PC-3 (cell line): ENCODE measurements at regions not wholly inside any gene's neighbourhood (a gene's known extent, or its start where the extent isn't known, plus 50 kb on each side); places are given as distances from the start of the nearest gene placed in this dataset.

Experiments used
- EZH2 ChIP-seq: fragments of 300-600 bp; sonication (generic); IDR thresholded peaks from one replicate; pipeline ENCODE4 v1.6.1; 2017; ENCODE audit warnings: antibody characterized with exemption, mild to moderate bottlenecking, low read length; ENCODE audit not compliant: unreplicated experiment
- TF ChIP-seq, protein P1 (sequence below): fragments of 300-600 bp; sonication (generic); conservative IDR thresholded peaks from 2 replicates; pipeline ENCODE4 v1.5.1; 2017; ENCODE audit warnings: antibody characterized with exemption, low read depth, mild to moderate bottlenecking, low read length

DNA sequence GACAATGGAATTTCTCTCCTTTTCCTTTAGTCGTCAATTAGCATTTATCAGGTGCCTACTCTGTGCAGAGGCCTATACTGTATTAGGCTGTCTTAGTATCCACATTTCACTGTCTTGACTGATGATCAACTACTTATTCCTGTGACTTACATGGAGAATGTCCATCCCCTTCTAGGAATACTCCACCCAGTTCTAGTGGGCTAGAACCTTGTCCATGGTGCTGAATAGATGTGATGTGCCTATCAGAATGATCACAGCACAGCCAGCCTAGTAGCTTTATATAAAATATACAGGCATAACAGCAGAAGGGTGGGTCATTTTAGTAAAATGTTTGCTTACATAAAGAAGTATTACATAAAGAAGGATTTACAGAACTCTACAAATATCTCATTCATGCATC is 621.4 kb downstream of the PDCD6IP start:
- TF ChIP-seq, protein P1, sequence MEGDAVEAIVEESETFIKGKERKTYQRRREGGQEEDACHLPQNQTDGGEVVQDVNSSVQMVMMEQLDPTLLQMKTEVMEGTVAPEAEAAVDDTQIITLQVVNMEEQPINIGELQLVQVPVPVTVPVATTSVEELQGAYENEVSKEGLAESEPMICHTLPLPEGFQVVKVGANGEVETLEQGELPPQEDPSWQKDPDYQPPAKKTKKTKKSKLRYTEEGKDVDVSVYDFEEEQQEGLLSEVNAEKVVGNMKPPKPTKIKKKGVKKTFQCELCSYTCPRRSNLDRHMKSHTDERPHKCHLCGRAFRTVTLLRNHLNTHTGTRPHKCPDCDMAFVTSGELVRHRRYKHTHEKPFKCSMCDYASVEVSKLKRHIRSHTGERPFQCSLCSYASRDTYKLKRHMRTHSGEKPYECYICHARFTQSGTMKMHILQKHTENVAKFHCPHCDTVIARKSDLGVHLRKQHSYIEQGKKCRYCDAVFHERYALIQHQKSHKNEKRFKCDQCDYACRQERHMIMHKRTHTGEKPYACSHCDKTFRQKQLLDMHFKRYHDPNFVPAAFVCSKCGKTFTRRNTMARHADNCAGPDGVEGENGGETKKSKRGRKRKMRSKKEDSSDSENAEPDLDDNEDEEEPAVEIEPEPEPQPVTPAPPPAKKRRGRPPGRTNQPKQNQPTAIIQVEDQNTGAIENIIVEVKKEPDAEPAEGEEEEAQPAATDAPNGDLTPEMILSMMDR, result no peak
- TF ChIP-seq EZH2, result no peak
